PFSK-1 (cell line): ENCODE measurements at regions not wholly inside any gene's neighbourhood (a gene's known extent, or its start where the extent isn't known, plus 50 kb on each side); places are given as distances from the start of the nearest gene placed in this dataset.

Source experiments
- POLR2AphosphoS5 ChIP-seq: IDR thresholded peaks from 2 replicates; pipeline ENCODE4 v1.6.1; 2012; ENCODE audit warnings: low read depth, mild to moderate bottlenecking, control low read depth, low read length, moderate library complexity
- TAF1 ChIP-seq: IDR thresholded peaks from 2 replicates; pipeline ENCODE4 v1.6.1; 2012; ENCODE audit warnings: low read length, control low read depth, borderline replicate concordance; ENCODE audit not compliant: insufficient read depth

DNA sequence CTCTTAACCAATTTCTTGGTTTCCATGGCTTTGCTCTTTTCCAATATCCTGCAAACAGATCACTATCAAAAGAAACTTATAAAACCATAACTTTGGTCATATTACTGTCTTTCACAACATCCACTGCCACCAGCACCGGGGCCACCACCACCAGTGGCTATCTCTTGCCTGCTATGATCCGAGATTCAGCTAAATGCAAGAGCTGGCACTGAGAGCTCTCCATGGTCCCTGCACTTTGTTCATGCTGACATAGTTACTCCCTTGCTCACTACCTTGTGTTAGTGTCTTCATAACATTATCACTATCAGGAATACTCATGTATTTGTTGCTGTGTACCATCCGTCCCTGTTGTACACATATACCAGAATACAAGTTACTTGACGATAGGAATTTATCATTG, 299.0 kb downstream of the ETS1 start:
- TF ChIP-seq POLR2AphosphoS5 (no peak), TAF1 (no peak)
